GM23248 (cell line): ENCODE measurements at regions not wholly inside any gene's neighbourhood (a gene's known extent, or its start where the extent isn't known, plus 50 kb on each side); places are given as distances from the start of the nearest gene placed in this dataset.

ENCODE experiments used
- EZH2 ChIP-seq: fragments of 200-600 bp; sonication (generic); IDR thresholded peaks from 2 replicates; pipeline ENCODE4 v1.6.1; 2018; ENCODE audit warnings: antibody characterized with exemption, mild to moderate bottlenecking; ENCODE audit not compliant: insufficient read depth, poor library complexity, severe bottlenecking
- EZH2phosphoT487 ChIP-seq: fragments of 200-600 bp; sonication (generic); IDR thresholded peaks from 2 replicates; pipeline ENCODE4 v1.6.1; 2018; ENCODE audit warnings: antibody characterized with exemption, moderate library complexity, mild to moderate bottlenecking, low read depth; ENCODE audit not compliant: insufficient read depth

DNA sequence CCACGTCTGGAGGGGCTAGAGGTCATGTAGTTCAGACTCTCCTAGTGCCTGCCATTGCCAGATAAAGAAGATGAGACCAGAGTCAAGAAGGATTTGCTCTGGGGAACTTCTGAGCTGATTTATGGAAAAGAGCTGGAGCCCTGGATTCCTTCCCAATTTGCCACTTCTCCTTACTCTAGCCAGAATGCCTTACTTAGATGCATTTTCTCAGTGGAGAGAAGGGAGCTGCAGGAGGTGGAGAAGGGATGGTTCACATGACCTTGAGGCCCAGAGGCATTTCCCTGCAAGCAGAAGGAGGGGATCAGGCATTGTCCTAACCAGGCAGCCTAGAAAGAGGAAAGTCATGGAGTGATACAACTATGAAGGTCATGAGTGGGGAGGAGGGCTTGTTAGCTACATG is 122.2 kb downstream of the UNC5CL start:
- TF ChIP-seq EZH2 (no peak), EZH2phosphoT487 (no peak)
